Germinal center (tissue), 1 donor: ENCODE measurements at regions not wholly inside any gene's neighbourhood (a gene's known extent, or its start where the extent isn't known, plus 50 kb on each side); places are given as distances from the start of the nearest gene placed in this dataset.
"Not testable (repeated sequence)": the region's sequence is repeated elsewhere in the genome, so short reads cannot be mapped to it uniquely, and the experiment has no call there.

ENCODE experiments used
- DNase-seq: peaks from one replicate; pipeline ENCODE4 v3.0.0; 2012; ENCODE audit warnings: mixed read lengths, low spot score

- DNase-seq = no peak
These were observed 72.1 kb downstream of the AKR1C4 start for GRCh38 chr10:5268743-5269142.

GRCh38 chr10:5269791-5270190 lies 73.2 kb downstream of the AKR1C4 start:
- no peak for DNase-seq

- no peak for DNase-seq
These were observed 74.9 kb downstream of the AKR1C4 start for GRCh38 chr10:5271526-5271925.

GRCh38 chr10:5272065-5272803 lies 75.6 kb downstream of the AKR1C4 start:
- no peak for DNase-seq

- DNase-seq = no peak
These were observed 78.2 kb downstream of the AKR1C4 start for GRCh38 chr10:5274795-5275194.

- DNase-seq = no peak
These were observed 83.4 kb upstream of the UCN3 start for GRCh38 chr10:5281356-5281755.

GRCh38 chr10:5282137-5282536 lies 82.6 kb upstream of the UCN3 start:
- DNase-seq = no peak

GRCh38 chr10:5283305-5284158 lies 81.2 kb upstream of the UCN3 start:
- peak; percentile 24 for DNase-seq

- DNase-seq = no peak
These were observed 80.3 kb upstream of the UCN3 start for GRCh38 chr10:5284311-5285057.

- DNase-seq = no peak
These were observed 79.6 kb upstream of the UCN3 start for GRCh38 chr10:5285186-5285585.

GRCh38 chr10:5288359-5288758 lies 76.4 kb upstream of the UCN3 start:
- DNase-seq = no peak

GRCh38 chr10:5289228-5289627 lies 75.5 kb upstream of the UCN3 start:
- DNase-seq = not testable (repeated sequence)

GRCh38 chr10:5291501-5292195 lies 73.1 kb upstream of the UCN3 start:
- no peak for DNase-seq

- DNase-seq = no peak
These were observed 72.5 kb upstream of the UCN3 start for GRCh38 chr10:5292196-5292735.

GRCh38 chr10:5292970-5293369 lies 71.8 kb upstream of the UCN3 start:
- not testable (repeated sequence) for DNase-seq

- DNase-seq = peak; percentile 38
These were observed 70.8 kb upstream of the UCN3 start for GRCh38 chr10:5293691-5294550.

- no peak for DNase-seq
These were observed 67.3 kb upstream of the UCN3 start for GRCh38 chr10:5297466-5297865.

- DNase-seq = no peak
These were observed 66.8 kb upstream of the UCN3 start for GRCh38 chr10:5297996-5298395.

GRCh38 chr10:5299950-5300349 lies 64.8 kb upstream of the UCN3 start:
- no peak for DNase-seq

- DNase-seq = no peak
These were observed 61.3 kb upstream of the UCN3 start for GRCh38 chr10:5303504-5303903.

GRCh38 chr10:5305374-5305773 lies 59.4 kb upstream of the UCN3 start:
- DNase-seq = no peak
